GM19328 (cell line): ENCODE measurements at regions not wholly inside any gene's neighbourhood (a gene's known extent, or its start where the extent isn't known, plus 50 kb on each side); places are given as distances from the start of the nearest gene placed in this dataset.

ENCODE experiments used
- ATAC-seq: cut with Tn5 transposase; IDR thresholded peaks from one replicate; pipeline ENCODE4 v1.9.1; 2021; ENCODE audit warnings: mild to moderate bottlenecking, moderate library complexity; ENCODE audit not compliant: unreplicated experiment

DNA sequence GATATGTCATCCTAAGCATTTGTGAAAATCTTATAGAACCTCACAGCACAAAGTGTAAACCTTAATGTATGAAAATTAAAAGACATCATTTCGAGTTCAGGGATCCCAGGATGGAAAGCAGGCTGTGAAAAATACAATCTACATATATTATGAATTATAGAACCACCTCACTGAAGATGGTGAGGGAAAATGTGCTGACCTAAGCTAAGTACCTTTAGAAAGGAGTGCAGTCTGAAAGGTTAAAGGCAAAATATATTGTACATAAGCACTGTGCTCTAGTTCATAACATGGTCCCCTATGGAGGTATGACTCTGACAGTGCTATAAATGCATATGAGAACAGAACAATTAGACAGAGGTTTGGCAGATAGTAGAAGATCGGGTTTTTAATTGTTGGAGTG lies 368.6 kb downstream of the TMA16 start:
- no peak for ATAC-seq

DNA sequence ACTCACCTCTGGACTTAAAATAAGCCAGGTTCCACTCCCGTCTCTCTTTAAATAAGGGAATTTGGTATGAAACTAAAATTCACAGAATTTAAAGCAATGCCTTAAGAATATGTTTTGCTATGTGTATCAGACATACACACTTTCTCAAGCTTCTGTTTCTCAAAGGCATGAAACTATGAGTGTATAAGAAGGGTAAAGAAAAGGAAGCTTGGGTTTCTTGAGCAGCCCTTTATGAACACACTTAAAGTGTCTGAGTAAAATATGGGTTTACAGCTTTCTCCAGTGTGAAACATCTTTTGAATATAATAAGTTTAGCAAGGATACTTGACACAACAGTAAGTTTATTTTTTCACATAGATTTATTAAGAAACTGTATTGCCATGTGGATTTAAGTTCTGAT lies 370.5 kb downstream of the TMA16 start:
- ATAC-seq: no peak

DNA sequence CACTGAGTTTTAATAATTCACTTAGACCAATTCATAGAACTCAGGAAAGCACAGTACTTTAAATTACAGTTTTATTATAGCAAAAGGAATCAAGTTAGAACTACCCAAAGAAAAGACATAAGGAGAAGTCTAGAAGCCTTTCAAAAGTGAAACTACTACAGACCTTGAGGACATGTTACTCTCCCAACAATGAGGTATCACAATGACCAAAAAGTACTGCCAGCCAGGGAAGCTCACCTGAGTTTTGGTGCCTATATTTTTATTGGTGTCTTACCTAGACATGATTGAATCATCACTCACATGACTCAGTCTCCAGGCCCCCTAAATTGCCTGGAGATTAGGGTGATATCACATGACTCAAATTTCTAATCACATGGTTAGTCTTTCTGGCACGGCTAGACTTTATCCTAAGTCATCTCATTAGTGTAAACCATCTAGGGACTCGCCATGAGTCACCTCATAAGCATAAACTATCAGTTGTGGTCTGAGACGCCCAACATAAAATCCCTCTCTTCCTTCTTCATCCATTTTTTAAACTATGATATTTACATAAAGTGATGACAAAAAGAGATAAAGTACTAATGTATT lies 372.3 kb downstream of the TMA16 start:
- ATAC-seq: no peak

DNA sequence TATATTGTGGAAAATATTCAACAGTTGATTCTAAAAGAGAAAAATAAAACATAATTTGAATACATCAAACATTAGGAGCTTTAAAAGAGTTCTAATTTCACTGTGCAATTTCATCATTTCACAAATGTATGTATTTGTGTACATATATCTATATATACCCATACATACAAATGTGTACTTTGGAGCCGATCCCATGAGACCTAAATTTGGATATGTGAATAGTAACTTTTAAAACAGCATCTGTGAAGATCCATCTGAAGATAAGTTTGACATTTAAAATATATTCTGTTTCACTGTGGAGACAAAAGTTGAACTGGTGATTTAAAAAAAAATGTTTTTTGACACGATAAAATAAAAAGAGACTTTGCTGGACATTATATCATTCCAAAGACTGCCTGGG lies 374.0 kb downstream of the TMA16 start:
- ATAC-seq: no peak

DNA sequence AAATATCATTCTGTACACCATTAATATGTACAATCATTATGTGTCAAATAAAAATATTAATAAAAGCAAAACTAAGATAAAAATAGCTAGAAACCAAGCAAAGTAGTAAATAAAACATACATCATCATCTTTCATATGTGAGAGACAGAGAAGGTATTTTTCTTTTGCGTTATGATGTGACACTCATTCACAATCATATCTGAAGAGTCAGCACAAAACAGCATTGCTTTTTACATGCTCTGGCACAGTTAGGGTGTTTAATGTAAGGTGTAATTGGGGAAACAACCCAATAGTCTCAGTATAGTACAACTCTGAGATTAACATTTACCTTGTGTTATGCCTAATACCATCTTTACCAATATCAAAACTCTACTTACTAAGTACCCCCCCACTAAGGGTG lies 376.6 kb downstream of the TMA16 start:
- ATAC-seq: no peak

DNA sequence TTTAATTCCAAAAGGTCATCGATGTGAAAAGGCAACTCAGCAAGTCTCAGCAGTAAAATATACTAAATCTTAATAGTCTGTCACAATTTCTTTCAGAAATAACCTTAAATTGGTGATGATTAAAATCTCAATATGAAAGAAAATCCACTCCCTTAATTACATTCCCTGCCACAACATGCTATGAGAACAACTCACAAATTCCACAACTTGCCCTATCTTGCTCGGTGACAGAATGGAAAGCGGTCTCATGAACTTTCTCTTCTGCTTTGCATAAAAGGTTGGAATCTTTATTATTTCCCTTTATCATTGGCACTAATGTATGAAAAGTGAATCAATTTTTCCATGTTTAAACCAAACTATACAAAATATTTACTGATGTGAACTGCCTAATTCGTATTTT lies 380.8 kb downstream of the TMA16 start:
- ATAC-seq: no peak

DNA sequence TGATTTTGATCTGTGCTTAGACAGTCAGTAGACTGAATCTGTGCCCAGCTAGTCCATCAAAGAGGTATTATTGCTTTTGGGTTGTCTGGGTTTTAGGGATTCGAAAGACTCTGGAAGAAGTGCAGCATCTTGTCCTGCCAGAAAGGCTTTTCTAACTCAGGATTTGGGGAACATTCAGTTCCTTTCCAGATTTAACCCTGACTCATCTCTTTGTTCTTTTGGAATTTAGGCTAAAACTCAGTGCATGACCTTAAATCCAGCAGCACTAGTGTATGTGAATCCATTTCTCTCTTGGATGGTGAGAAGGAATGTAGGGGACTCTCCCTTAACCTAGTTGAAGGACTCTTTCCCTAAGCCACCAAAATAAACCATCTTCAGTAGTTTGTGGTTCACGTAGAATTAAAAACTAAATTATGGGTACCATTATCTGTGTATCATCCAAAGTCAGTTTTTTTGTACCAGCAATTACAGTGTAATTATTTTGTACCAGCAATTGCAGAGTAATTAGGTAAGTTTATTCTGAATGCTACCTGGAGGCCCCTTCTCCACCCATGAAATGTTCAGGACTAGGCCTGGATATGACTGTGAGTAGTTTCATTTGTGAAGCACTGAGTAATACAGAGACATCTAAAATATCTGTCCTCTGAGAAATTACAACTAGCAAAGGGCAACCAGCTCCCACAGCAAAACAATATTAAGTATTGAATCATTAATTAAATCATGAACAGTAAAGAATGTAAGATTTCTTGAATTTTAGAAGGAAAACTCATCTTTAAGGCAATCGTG lies 384.0 kb downstream of the TMA16 start:
- no peak for ATAC-seq

DNA sequence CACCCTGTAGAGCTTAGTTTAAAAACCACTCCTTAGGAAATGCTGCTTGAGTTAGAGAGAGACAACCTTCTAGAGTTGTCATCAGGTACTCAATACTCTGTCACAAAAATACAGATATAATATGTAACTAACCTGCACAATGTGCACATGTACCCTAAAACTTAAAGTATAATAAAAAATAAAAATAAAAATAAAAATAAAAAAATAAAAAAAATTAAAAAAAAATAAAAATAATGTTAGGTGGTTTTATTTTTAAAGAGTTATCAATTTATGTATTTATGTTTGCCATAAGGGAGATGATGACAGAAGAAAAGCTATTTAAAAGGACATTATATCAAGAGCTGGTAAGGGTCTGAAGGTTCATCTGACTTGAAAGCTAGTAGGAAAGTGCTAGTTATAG lies 397.9 kb downstream of the TMA16 start:
- no peak for ATAC-seq

DNA sequence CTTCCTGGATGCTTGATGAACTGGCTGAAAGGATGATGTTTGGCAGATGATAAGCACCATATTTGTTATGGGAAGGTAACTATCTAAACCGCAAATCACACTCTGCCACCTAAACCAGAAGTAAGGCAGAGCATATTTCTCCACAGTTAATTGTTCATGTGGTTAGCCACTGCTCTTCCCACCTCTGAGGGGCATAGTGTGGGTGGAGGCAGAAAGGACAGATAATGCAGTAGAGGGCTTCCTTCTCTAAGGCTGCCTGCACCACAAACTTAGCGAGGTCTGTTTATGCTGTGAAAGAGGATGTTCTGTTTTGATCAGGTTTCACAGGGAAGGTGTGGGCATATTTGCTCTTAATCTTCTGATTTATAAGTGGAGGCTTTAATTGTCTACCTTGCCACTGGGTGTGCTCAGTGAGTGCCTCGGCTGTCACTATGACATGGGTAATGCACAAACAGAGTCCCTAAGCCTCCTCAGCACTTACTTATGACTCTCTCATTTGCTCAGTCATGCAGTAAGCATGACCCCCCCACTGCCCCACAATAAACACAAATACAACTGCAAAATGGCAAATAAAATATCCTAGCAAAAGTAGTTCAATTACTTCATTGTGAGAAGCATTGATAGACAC lies 401.0 kb downstream of the TMA16 start:
- no peak for ATAC-seq

DNA sequence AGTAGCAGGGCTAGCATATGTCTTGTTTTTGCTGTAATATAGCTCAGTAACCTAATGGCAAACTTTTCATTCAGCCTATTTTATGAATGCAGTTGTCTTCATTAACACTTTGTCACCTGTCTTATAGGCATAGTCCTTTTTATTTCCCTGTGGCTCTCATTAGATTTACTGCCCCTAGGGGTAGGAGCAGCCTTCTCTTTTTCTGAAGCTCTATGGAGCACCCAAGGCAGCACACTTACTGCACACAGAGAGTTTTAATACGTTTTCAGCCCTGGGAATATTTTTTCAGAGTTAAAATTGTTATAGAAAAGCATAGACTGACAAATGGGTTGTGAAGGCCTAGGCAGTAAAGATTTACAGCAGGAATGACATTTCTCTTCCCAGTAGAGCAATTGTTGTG lies 406.8 kb downstream of the TMA16 start:
- no peak for ATAC-seq

DNA sequence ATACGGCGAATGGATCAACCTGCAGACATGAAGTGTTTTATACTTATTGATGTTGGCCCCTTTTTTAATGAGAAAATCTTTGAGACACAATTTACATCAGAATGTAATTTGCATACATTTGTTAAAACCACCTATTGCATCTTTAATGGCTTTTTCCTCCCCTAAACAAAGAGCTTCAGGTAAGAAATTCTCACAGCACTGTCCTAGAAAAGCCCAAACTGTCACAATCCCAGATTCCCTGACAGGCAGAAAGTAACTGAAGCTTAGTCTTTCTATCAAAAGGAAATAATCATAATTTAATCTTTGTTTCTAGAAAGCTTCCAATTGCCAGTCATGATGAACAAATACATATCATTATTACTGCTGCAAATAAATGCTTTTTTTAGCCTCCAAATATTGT lies 407.9 kb downstream of the TMA16 start:
- no peak for ATAC-seq

DNA sequence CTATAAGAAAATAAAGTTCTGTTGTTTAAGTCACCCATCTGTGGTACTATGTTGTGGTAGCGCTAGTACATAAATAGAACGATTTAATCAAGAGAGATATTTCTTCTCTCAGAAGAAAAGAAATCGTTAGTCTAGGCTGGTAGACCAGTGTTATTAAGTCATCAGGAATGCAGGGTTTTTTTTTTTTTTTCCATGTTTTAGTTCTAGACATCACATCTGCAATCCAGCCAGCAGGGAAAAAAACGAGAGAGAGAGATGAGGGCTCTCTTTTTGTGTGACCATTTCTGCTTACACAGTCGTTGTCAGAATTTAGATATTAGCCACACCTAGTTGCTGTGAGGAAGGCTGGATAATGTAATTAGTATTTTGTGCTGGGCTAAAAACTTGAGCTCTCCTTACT lies 417.4 kb downstream of the TMA16 start:
- no peak for ATAC-seq

DNA sequence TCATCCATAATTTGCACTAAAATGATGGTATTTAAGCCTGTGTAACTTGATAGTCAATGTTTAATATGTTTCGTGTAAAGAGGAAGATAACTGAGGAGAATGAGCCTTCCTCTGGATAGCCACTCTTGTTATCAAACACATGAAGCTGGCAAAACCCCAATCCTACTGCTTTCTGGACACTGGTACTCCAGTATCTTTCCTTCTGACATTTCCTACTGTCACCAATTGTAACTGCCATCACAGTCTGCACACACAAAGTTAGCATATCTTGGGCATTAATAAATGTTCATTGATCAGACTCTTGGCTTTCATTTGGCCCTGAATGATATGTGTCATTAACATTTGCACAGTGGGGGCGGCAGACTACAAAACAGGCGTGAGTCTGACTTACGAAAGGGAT lies 419.1 kb downstream of the TMA16 start:
- ATAC-seq: no peak

DNA sequence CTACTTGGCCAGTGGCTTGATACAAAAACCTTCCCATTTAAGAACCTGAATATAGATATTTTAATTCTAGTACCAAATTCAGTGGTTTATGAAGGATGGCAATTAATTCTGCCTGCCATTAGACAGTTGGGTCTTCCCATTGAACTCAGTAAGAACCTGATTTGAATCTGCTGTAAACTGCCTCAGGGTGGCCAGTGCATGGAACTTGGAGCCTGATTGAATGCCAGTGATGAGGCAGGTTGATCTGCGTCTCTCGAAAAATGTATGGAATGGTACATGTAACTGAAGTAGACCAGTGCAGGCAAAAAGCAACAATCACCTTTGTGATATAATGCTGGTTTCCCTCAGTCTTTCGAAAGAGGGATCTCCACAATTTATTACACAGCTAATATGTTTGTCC lies 421.4 kb downstream of the TMA16 start:
- ATAC-seq: no peak

DNA sequence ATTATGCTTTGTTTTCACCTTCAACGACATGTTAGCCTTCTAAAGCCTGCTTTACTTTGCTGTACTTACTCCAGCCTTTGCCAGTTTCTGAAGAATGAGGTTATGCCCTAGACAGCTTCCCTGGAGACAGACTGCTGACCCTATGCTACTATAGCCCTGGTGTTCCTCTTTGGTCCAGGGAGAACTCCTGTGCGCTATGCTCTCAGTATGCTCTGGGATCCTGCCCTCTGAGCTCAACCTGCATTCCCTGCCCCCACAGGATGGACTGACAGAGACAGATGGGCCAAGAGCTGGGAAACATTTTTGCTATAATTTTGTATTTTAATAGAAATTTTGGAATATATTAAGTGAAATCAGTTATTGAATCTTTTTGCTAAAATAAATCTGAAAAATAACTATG lies 425.9 kb downstream of the TMA16 start:
- ATAC-seq: no peak

DNA sequence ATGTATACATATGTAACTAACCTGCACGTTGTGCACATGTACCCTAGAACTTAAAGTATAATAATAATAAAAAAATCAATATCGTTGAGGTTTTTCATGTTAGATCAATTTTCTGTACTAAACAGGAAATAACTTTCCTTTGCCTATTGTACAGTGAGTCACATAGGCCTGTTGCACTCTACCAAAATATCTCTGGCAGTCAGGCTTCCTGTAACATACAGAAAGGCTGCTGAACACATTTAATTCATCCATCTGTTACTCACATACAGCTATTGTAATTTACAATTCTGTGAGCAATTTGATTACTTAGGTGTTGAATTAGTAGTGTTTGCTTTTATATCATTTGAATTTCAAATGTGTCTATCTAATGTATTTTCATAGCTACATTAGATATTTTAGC lies 427.8 kb downstream of the TMA16 start:
- ATAC-seq: no peak

DNA sequence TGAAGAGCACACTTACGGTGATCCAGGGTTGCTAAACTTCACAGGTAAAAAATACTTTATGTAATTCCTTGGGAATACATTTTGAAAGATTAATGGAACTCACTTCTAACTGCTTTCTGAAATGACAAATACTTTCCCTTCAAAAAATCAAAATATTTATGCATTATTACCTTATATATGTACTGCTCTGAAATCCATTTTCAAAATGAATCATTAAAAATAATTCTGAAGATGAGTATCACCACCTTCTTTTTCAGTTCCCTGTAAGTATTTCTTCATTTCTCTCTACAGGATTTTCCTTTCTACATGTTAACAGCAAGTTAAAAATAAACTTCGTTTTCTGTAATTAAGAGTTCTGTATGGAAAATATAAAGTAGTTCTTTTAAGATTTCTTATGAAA lies 428.6 kb downstream of the TMA16 start:
- no peak for ATAC-seq

DNA sequence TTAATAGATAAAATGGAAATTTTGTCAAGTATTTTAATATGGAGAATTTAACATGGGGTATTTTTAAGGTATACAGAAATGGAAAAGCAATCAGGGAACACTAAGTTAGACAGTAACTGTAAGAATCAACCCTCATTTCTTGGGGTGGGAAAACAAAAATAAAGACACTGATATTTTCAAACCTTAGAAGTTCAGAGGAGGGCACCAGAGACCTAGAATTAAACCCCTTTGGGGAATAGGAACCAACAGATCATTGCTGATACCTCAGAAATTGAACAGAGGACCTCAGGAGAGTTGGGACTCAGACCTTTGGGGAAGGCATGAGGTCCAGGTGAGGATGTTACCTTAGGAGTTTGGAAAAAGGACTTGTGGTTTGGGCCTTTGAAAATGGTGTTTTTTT lies 435.6 kb downstream of the TMA16 start:
- ATAC-seq: no peak

DNA sequence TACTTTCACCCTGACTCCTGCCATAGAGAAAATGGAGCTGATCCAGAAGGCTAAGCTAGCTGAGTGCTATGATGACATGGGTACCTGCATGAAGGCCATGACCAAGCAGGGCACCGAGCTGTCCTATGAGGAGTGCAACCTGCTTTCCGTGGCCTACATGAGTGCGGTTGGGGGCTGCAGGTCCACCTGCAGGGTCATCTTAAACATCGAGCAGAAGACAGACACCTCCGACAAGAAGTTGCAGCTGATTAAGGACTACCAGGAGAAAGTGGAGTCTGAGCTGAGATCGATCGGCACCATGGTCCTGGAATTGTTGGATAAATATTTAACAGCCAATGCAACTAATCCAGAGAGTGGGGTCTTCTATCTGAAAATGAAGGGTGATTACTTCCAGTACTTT lies 438.0 kb downstream of the TMA16 start:
- ATAC-seq: no peak

DNA sequence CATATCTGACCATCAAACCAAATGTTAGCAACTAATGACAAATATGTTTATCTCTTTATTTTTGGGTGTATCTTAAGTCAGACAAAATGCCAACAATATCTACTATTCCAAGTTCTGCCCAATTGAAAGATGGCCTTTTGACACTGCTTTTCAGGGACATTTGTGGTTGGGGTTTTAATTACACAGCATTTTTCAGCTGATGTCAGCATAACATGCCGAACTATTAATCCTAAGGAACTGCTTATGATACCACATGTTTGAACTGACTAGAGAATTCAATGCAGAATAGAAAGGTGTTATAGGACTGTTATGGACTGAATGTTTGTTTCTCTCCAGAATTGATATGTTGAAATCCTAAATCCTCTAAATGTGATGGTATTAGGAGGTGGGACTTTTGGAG lies 445.1 kb downstream of the TMA16 start:
- no peak for ATAC-seq

DNA sequence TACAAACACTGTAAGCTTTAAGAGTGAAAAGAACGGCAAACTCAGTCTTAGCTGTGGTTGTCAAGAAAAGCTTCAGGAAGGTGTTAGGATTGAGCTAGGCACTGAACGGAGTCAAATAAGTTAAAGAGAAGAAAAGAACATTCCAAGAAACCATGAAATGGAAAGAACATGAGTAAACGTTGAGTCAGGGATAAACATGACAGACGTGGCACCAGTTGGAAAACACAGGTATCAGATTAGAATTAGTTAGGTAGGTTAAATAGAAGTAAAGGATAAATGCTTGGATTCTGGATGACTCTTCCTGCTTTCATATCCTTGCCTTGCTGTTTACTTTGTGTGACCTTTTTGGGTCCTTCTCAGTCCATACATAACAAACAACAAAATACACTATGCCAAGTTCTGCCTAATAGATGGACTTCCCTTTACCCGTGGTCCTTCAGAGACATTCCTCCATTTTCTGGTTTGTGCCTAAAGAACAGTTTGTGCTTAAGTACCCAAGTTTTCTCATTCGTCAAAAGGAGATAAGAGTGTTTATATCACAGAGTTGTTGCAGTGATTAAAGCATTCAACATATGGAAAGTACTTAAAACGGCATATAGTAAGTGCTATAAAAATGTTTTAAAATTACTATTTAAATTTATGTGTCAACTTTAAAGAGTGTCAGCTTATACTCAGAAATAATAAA lies 446.9 kb downstream of the TMA16 start:
- ATAC-seq: no peak

DNA sequence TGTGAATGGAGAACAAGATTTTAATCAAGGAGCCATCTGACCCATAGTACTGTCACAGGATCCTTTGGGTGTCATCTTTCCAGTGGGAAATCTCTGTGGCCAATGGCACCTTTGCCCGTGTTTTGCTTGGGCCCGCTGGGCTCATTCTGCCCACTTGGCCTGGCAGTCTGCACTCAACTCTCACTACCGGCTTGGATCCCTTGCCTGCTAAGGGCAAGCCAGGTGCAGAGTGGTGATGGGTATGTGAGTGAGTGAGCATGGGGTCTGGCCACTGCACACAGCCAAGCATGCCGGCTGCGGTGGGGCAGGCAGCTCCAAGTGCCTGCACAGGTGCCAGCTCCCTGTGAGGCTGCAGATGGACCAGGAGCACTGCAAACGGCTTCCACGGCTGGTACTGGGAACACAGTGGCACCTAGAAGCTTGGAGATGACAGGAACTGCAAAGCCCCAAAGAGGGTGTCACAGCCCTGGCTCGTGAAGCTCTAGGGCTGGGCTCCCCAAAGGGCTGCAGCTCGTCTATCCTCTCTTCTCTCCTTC lies 454.5 kb downstream of the TMA16 start:
- no peak for ATAC-seq
